Left forelimb (tissue), 1 donor: ENCODE measurements at regions not wholly inside any gene's neighbourhood (a gene's known extent, or its start where the extent isn't known, plus 50 kb on each side); places are given as distances from the start of the nearest gene placed in this dataset.
"Not testable (repeated sequence)": the region's sequence is repeated elsewhere in the genome, so short reads cannot be mapped to it uniquely, and the experiment has no call there.

ENCODE experiments used
- DNase-seq: peaks from one replicate; pipeline ENCODE4 v3.0.0-alpha.2; 2018; ENCODE audit warnings: low spot score

DNA sequence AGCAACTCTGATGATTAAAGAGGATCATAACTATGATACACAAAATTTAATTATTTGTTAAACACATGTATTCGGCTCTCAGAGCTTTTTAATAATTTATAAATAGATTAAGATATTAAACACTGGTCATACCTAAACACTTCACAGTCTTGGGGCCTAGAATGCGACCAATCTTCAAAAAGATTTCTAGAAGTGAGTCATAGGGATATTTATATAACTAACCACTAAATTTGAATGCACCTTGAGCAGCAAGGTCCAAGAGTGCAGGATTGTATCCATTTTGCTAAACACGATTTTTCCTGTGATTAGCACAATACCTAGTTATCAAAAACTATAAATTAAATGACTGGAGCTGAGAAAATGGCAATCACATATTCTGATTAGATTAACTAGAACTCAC, 709.3 kb downstream of the EPHA7 start:
- no peak for DNase-seq

DNA sequence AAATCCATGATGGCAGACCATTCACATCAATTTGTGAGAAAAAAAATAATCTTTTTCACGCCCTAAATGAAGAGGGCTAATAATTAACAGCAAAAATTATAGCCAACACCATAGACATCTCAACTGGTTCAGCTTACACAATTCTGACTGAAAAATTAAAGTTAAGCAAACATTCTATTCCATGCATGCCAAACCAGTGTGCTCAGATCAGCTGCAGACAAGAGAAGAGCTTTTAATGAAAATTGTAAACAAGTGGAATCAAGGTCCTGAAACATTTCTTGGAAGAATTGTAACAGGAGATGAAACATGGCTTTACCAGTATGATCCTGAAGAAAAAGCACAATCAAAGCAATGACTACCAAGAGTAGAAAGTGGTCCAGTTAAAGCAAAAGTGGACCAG, 710.4 kb downstream of the EPHA7 start:
- no peak for DNase-seq

DNA sequence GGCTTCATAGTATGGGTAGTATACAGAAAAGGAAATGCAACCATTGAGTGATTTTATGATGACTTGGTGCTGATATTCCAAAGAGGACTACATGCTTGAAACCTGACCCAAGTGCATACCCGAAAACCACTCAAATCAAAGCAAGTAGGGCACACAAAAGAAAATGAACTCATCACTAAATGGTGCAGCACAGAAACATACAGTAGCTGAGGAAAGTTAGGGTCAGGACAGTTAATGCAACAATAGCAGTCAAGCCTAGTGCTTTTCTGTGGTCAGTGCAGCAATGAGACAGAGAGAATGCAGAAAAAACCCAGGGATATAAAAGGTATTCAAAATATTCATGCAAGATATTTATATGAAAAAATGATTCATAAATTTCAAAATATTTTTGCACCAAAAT, 711.1 kb downstream of the EPHA7 start:
- DNase-seq = no peak

DNA sequence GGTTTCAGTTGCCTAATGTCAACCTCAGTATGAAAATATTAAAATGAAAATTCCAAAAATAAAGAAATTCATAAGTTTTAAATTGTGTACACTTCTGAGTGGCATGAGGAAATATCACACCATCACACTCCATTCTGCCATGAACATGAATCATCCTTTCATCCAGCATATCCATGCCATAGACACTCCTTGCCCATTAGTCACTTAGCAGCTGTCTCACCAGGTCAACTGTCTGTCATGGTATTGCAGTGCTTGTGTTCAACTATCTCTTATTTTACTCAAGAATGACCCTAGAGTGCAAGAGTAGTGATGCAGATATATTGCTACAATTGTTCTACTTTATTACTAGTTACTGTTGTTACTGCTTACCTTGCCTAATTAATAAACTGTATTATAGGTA, 712.4 kb downstream of the EPHA7 start:
- no peak for DNase-seq

DNA sequence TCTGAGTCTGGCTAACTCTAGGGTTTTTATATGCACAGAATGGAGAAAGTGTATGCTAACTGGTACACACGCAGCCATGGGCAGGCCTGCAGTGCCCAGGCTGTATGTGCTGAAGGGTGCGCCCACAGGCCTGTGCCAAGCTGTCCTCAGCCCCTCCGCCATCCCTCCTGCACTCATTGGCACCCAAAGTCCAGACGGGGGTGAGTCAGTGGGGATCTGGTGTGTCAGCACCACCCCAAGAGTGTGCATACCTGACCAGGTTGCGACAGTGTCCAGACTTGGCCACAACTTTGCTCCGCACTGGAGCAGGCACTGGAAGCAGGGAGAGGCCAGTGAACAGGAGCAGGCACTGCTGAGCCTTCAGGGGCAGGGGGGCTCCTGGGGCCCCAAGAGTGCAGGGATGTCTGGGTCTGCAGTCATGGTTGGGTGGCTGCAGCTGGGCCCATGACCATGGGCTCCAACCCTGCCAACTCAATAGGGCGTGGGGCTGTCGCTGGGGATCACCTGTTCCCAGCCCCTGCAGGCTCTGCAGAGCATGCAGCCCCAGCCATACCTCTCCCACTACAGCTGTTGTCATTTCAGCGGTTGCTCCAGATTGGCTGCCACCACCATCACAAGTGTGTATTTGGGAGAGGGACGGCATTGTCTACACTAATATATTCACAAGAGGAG, 717.8 kb downstream of the EPHA7 start:
- no peak for DNase-seq

DNA sequence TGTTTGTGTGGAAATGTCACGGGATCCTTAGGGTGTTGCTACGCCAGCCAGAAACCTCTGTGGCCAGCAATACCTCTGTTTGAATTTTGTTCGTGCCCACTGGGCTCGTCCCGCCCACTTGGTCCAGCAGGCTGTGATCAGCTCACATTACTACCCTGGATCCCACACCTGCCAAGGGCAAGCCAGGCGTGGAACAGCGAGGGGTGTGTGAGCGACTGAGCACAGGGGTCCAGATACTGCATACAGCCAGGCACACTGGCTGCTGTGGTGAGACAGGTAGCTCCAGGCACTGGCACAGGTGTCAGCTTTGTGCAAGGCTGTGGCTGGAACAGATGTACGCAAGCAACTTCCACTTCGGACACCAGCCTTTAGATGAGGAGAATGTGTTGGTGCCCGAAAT, 718.9 kb downstream of the EPHA7 start:
- DNase-seq = no peak

DNA sequence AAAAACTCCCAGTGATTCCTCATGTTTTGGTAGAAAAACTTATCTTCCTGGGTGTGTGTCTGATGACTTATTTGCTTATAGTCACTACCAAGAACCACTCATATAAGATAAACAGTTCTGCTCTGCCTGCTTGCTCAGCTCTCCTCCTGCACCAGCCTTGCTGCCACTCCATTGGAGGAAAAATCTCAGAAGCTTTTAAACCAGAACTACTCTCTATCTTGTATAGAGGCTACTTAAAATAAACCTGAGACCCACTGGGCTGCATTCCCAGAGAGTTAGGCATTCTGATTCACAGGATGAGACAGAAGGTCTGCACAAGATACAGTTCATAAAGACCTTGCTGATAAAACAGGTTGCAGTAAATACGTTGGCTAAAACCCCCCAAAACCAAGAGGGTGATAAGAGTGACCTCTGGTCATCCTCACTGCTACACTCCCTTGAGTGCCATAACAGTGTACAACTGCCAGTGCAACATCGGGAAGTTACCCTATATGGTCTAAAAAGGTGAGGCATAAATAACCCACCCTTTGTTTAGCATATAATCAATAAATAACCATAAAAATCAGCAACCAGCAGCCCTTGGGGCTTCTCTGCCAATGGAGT, 728.3 kb downstream of the EPHA7 start:
- no peak for DNase-seq

DNA sequence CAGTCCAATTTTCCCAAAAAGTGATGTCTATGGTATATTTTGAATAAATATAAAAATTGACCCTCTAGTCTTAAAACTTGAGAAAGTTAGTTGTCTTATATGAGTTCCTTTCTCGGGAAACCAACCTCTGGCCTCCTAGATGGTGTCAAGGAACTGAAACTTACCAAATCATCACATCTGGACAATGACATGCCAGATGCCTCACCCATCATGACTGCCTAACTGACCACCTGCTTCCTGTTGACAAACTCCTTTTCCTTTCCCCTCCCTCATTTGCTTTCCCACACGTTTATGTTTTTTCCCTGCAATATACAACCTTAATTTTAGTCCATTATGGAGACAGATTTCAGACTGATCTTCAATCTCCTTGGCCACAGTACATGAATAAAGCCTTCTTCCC, 731.0 kb downstream of the EPHA7 start:
- no peak for DNase-seq

DNA sequence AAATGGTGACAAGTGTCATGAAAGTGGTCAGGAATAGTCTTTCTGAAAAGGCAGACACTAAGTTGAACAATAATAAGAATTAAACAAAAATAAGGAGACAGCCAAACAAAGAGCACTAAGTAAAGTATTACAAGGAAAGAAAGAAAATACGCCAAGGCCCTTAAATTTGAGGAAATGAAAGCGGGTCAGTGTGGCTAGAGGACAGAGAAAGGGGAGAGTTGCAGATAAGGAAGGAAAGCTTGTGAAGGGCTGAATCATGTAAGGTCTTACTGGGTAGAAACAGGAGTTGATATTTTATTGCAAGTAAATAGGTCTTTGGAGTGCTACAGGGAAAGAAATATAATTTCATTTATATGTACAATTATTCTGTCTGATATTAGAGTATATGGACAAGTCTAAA, 732.1 kb downstream of the EPHA7 start:
- DNase-seq = no peak

DNA sequence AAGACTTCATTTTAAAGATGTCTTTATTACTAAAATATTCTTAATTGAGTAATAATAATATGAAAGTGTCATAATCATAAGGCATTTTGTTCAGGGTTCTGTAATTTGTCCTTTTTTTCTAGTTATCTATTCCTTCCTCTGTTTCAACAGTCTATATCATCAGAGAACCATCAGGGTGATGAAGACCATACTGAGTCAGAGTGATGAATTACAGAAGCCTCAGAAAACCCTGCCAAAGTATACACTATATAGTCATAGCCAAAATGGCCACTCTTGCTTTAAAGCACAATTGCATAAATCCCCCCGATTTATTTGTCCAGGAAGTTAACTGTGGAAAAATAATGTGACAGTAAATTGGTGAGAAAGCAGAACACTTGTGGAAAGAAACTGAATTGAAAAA, 735.0 kb downstream of the EPHA7 start:
- no peak for DNase-seq

DNA sequence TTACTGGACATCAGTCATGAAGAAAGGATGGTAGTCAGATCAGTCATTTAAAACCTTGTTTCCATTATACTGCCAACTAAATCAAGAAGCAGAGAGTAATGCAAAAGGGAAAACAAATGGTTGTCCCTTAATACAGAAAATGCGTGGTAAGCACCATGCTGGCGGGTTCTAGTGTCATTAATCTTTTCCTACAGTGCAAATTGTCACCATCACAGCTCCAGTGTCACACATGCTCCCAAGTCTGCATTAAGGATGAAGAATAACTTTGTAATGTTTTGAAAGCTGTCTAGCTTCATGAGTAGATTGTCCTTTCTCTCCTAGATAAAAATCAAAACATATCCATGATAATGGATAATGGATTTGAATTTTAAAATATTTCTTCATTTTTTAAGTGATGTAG, 735.6 kb downstream of the EPHA7 start:
- no peak for DNase-seq

DNA sequence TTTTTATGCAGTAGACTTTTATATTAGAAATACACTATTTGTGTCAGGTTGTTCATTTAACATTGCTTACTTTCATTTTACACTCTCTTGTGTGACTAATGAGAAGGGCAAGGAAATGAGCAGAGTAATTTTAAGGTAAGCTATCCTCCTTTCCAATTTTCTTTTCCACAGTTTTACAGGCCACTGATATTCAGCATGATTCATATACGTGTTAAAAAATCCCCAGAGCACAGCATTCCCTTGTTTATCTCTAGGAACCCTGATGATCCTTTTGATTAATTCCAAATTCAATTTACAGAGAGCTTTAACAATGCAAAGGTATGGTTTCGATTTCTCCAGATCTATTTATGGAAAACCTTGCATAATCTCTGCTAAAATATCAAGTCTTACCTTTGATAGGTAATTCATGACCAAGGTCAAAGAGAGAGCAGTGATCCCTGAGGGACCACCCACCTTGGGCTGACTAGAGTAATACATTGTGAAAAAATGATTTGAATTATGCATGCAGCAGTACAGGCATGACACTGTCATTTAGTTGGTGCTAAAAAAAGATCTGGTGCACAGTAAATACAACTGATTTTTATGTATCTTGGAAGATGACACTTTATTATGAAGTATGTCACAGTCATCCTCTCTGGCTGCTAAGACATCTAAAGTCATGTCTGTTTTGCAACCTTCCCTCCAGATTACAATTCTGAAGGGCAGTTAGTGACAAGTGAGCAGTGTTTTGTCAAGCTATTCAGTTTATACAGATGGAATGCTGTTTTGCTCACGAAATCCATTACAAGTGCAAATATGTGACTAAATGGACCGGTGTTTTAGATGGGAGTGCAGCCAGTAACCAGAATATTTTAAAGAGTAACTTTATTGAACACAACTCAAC, 736.6 kb downstream of the EPHA7 start:
- no peak for DNase-seq

DNA sequence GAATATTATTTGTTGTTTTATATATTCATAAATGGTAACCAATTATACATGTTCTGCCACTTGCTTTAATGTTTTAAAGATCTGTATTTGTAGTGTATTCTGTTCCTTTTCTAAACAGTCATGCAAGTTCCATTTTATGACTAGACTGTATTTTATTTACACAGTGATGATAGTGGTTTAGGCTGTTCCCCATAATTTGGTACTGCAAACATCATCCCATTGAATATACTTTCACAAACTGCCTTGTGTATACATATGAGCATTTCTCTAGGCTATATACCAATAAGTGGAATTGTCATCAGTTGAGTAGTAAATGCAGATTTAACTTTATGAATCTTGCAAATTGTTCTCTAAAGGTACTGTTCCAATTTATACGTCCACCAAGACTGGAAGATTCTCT, 738.0 kb downstream of the EPHA7 start:
- no peak for DNase-seq

DNA sequence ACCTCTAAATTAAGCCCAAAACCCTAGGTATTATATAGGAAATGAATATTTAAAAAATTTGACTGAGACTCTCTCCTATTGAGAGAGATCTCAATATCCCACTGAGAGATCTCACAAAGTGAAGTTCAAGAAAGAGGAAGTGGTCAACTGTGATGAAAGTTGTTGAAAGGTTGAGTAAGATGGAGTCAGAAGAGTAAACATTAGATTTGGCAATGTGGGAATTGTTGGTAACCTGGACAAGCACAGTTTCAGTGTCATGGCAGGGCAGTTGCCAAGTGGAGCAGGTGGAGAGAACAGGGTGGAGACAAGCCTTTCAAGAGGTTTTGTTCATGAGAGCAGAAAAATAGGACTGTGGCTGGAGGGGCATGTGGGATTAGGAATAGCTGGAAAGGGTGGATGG, 747.9 kb downstream of the EPHA7 start:
- not testable (repeated sequence) for DNase-seq

DNA sequence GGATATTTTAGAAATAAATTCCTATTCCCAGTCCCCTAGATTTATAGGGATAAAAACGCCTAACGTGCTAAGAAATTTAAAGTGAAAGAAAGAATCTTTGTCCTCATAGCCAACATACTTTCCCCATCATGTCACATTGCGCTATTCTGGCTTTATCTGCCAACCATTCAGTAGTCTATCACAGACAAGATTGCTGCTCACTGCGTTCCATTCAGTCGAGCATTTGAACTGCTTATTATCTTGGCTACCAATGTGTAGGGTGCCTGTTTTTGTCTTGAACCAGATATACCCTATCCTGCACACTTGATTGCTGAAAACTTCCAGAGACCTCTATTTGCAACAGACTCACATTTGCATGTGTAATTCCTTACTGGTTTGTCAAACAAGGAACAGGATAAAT, 751.5 kb downstream of the EPHA7 start:
- DNase-seq = no peak

DNA sequence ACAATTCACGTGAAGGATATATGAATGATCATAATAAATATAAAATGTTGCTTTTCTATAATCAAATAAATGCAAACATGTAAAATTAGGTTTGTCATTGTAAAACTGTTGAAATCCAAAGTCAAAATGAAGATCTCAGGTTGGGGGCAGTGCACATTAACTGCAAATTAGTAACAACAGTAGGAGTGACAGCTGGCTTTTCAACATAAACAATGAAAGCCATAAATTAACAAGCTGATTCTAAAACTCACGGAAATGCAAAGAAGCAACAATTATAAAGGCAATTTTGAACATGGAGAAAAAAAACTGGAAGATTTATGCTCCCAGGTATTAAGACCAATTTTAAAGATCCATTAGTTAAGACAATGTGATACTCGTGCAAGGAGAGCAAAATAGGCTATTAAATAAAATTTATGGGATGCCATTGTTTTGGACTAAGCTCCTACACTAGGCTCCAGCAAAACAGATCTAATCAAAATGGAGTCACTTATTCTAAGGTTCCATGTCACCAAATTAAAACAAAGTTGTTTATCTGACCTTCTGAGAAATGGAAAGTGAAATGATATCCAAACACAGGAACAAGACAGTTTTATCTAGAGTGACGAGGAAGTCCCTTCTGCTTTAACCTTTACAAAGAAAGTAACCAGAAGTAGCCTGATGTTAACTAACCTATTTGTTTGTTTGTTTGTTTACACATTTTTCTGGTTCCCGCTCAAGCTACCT, 770.8 kb downstream of the EPHA7 start:
- no peak for DNase-seq

DNA sequence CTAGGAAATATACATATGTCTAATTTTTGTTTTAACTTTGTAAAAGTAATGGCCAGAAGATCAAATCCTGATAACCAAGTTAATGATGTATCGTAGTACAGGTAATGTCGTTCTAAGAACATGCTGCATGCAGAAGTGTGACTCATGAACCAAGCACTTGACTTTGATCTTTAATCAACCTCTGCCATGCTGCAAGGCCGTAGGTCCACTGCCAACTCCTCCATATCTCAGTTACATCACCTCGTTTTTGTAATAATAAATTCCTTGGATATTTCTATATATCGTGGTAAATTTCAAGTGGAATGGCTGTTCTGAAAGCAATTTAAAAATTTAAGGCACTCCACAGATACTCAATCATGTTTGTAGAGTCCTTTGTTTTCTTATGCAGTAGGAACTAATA, 771.7 kb downstream of the EPHA7 start:
- no peak for DNase-seq

DNA sequence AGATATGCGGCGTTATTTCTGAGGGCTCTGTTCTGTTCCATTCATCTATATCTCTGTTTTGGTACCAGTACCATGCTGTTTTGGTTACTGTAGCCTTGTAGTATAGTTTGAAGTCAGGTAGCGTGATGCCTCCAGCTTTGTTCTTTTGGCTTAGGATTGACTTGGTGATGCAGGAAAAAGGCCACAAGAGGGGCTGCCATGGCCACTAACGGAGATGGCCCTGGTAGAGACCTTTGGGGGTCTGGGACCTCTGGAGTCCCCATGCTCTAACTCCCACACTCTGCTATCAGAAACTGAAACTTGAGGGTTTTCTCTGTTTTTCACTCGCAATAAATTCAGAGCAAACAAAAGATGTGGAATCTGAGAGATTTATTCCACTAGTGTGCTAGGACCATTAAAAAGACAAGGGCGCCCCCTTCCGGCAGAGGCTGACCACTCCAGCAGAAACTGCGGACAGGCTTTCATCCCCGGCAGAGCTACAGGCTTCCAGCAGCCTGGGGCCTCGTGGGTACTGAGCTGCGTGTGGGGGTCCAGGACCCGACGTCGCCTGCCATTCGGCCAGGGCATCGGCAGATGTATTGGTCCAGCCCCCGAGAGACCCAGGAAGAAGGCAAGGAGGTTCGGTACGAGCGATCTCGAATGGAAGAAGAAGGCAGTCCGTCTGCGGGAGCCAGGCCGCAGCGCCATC, 775.1 kb downstream of the EPHA7 start:
- DNase-seq = not testable (repeated sequence)

DNA sequence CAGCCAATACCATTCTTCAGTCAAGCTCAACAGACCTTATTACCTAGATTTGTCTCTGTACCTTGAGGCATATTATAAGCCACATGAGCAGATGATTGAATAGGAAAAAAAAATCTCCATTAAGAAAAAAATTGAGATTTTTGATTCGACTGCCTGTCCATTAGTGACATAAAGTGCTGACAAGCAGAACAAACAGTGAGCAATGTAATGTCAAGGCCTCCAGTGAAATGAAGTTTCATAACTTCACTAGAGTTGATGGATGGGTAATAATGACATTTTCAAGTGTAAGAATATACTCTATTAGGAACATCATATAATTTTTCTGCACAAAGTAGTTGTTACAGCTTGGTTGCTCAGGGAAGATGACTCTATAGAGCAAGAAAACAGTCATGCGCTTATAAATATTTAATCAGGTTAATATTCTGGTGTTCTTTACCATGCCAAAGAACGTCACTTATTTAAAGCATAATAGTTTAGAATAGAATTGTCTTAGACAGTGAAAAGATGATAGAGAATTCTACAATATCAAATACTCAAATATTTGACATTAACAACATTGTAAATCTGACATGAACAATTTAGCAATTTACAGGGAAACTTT, 783.7 kb downstream of the EPHA7 start:
- DNase-seq = no peak

DNA sequence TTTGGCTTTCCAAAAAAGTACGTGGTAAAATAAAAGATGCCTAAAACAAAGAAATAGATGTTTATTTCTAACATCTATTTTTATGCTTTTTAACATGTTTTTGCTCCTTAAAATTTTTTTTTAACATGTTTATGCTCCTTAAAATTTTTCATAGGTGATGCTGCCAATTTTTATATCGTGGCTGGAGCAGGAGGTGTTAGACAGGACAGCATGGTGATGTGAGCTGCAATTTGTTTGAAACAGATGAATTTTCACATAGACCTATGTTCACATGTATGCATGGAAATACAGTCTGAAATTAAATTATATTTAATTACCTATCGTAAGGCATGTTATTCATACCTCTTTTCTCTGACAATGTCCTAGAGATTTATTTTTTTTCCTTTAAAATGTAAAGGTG, 784.8 kb downstream of the EPHA7 start:
- DNase-seq = no peak

DNA sequence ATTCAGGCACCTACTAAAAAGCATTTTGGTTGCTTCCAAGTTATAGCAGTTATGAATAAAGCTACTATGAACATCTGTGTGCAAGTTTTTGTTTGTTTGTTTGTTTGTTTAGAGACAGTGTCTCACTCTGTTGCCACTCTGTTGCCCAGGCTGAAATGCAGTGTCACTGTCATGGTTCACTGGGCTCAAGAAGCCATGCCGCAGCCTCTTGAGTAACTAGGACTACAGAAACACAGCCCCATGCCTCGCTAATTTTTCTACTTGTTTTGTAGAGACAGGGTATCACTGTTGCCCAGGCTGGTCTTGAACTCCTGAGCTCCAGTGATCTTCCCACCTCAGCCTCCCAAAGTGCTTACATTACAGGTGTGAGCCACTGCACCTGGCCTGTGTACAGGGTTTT, 795.9 kb downstream of the EPHA7 start:
- DNase-seq = no peak

DNA sequence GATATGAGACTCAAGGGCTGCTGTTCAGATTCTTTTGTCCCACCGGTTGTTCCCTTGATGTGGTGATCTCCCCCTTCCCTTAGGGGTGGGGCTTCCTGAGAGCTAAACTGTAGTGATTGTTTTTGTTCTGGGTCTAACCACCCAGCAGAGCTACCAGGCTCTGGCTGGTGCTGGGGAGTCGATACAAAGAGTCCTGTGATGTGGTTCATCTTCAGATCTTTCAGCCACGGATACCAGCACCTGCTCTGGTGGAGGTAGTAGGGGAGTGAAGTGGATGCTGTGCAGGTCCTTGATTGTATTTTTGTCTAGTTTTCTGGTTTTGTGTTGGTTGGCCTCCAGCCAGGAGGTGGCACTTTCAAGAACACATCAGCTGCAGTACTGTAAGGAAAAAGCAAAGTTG, 801.6 kb downstream of the EPHA7 start:
- DNase-seq = no peak
